ENCODE measurements at regions not wholly inside any gene's neighbourhood (a gene's known extent, or its start where the extent isn't known, plus 50 kb on each side); places are given as distances from the start of the nearest gene placed in this dataset.

GRCh38 chr2:24429197-24430074 is 61.6 kb upstream of the NCOA1 start:
- no peak for TF ChIP-seq CTCF (IDR thresholded peaks at IDR 0.05)

- no peak for TF ChIP-seq CTCF (IDR thresholded peaks at IDR 0.05)
These were observed 64.1 kb upstream of the ITSN2 start for GRCh38 chr2:24424387-24424786.

- no peak for TF ChIP-seq CTCF (IDR thresholded peaks at IDR 0.05)
These were observed 62.8 kb upstream of the ITSN2 start for GRCh38 chr2:24423095-24423494.

- TF ChIP-seq CTCF (IDR thresholded peaks at IDR 0.05): peak; percentile 40; the same call in 1 of the 2 replicates
These were observed 61.3 kb upstream of the ITSN2 start for GRCh38 chr2:24421668-24422067.

- TF ChIP-seq CTCF (IDR thresholded peaks at IDR 0.05): no peak
These were observed 60.0 kb upstream of the ITSN2 start for GRCh38 chr2:24420373-24420772.

- TF ChIP-seq CTCF (IDR thresholded peaks at IDR 0.05): no peak
These were observed 58.0 kb upstream of the ITSN2 start for GRCh38 chr2:24418166-24418841.

GRCh38 chr2:24412812-24413211 is 52.5 kb upstream of the ITSN2 start:
- no peak for TF ChIP-seq CTCF (IDR thresholded peaks at IDR 0.05)
